ENCODE measurements at regions not wholly inside any gene's neighbourhood (a gene's known extent, or its start where the extent isn't known, plus 50 kb on each side); places are given as distances from the start of the nearest gene placed in this dataset.

- Mint-ChIP-seq H3K9me3 (ENCODE audit: unreplicated experiment) (no peaks in the 10 kb centered on the region), H3K36me3 (ENCODE audit: insufficient read depth, unreplicated experiment) (no peaks in the 10 kb centered on the region), H3K27me3 (ENCODE audit: insufficient read depth, unreplicated experiment) (peaks cover 30% of the 10 kb centered on the region), H3K27ac (ENCODE audit: unreplicated experiment) (no peak overlapping the region), H3K4me3 (ENCODE audit: unreplicated experiment) (no peak overlapping the region), H3K4me1 (ENCODE audit: low read depth, unreplicated experiment) (no peaks in the 10 kb centered on the region)
- no peak for TF ChIP-seq CTCF (IDR thresholded peaks at IDR 0.05; ENCODE audit: insufficient read depth in 1 of 2, low read depth in 1 of 2, low read length in 1 of 2, severe bottlenecking in 1 of 2, unreplicated experiment in 1 of 2)
- ChIA-PET POLR2A (no interaction called here), CTCF (interaction anchor here (1.3 kb wide), 1 partner anchor 9 kb away, joined by 3 read pairs; no protein-coding TSS in a partner anchor)
- no peaks in the 10 kb centered on the region for H3K36me3 ChIP-seq (ENCODE audit: control insufficient read depth, insufficient read depth, low read length)
- no peaks in the 10 kb centered on the region for H3K4me1 ChIP-seq
- H3K27me3 ChIP-seq (replicated peaks; ENCODE audit: control insufficient read depth, insufficient read depth, low read length) = no peaks in the 10 kb centered on the region; the same call in 1 of the 2 replicates
- no peak for DNase-seq
- intact Hi-C loops (cut with micrococcal nuclease; ENCODE audit: unreplicated experiment) = loop anchor here (10.0 kb wide), 1 partner anchor 185 kb away; no protein-coding TSS in a partner anchor
- BruUV-seq (replicated peaks) = no TSS peak
- no peak overlapping the region for H3K4me3 ChIP-seq (ENCODE audit: low read depth, low read length)
- no peaks in the 10 kb centered on the region for H3K9me3 ChIP-seq
Measured at GRCh38 chr10:104589431-104589830, 51.7 kb upstream of the SORCS3 start.

GRCh38 chr10:104589871-104590270 is 51.2 kb upstream of the SORCS3 start:
- Histone ChIP-seq H3K4me1 (no peaks in the 10 kb centered on the region), H3K36me3 (ENCODE audit: control insufficient read depth, insufficient read depth, low read length) (no peaks in the 10 kb centered on the region), H3K9me3 (no peaks in the 10 kb centered on the region), H3K27me3 (replicated peaks; ENCODE audit: control insufficient read depth, insufficient read depth, low read length) (no peaks in the 10 kb centered on the region; the same call in 1 of the 2 replicates), H3K4me3 (ENCODE audit: low read depth, low read length) (no peak overlapping the region)
- POLR2A ChIA-PET = no interaction called here
- no TSS peak for BruUV-seq (replicated peaks)
- no peak for TF ChIP-seq CTCF (IDR thresholded peaks at IDR 0.05; ENCODE audit: insufficient read depth in 1 of 2, low read depth in 1 of 2, low read length in 1 of 2, severe bottlenecking in 1 of 2, unreplicated experiment in 1 of 2)
- Mint-ChIP-seq H3K4me3 (ENCODE audit: unreplicated experiment) (no peak overlapping the region), H3K9me3 (ENCODE audit: unreplicated experiment) (no peaks in the 10 kb centered on the region), H3K27me3 (ENCODE audit: insufficient read depth, unreplicated experiment) (peaks cover 31% of the 10 kb centered on the region), H3K36me3 (ENCODE audit: insufficient read depth, unreplicated experiment) (no peaks in the 10 kb centered on the region), H3K27ac (ENCODE audit: unreplicated experiment) (no peak overlapping the region), H3K4me1 (ENCODE audit: low read depth, unreplicated experiment) (no peaks in the 10 kb centered on the region)
- intact Hi-C loops (cut with micrococcal nuclease; ENCODE audit: unreplicated experiment) = loop anchor here (10.0 kb wide), 1 partner anchor 185 kb away; no protein-coding TSS in a partner anchor
- DNase-seq = no peak
- CTCF ChIA-PET = interaction anchor here (1.3 kb wide), 1 partner anchor 10 kb away, joined by 3 read pairs; no protein-coding TSS in a partner anchor
